H9 (cell line): ENCODE measurements at regions not wholly inside any gene's neighbourhood (a gene's known extent, or its start where the extent isn't known, plus 50 kb on each side); places are given as distances from the start of the nearest gene placed in this dataset.

Source experiments
- DNase-seq: peaks from one replicate; pipeline ENCODE4 v3.0.0-alpha.2; 2017
- H2AFZ ChIP-seq: one replicate; pipeline ENCODE4 v1.6.1; 2013; ENCODE audit warnings: mild to moderate bottlenecking, low read length, control low read depth, moderate library complexity
- H2AK5ac ChIP-seq: 2 replicates; pipeline ENCODE4 v1.6.1; 2013; ENCODE audit warnings: low read length, control low read depth, mixed read lengths; ENCODE audit not compliant: insufficient read length
- H2BK120ac ChIP-seq: one replicate; pipeline ENCODE4 v1.6.1; 2013; ENCODE audit warnings: low read depth, mild to moderate bottlenecking, low read length, control low read depth, inconsistent platforms; ENCODE audit not compliant: poor library complexity, severe bottlenecking
- H2BK12ac ChIP-seq: 2 replicates; pipeline ENCODE4 v1.6.1; 2013; ENCODE audit warnings: low read length, control low read depth, mixed read lengths, low read depth; ENCODE audit not compliant: insufficient read length
- H2BK15ac ChIP-seq: 2 replicates; pipeline ENCODE4 v1.6.1; 2013; ENCODE audit warnings: low read depth, low read length, control low read depth
- H2BK20ac ChIP-seq: one replicate; pipeline ENCODE4 v1.6.1; 2013; ENCODE audit warnings: low read depth, mild to moderate bottlenecking, low read length, control low read depth, inconsistent platforms; ENCODE audit not compliant: poor library complexity, severe bottlenecking
- H2BK5ac ChIP-seq: 2 replicates; pipeline ENCODE4 v1.6.1; 2013; ENCODE audit warnings: low read length, control low read depth, mixed read lengths; ENCODE audit not compliant: insufficient read length
- H3K14ac ChIP-seq: 2 replicates; pipeline ENCODE4 v1.6.1; 2013; ENCODE audit warnings: low read length, control low read depth; ENCODE audit not compliant: insufficient read depth
- H3K18ac ChIP-seq: 2 replicates; pipeline ENCODE4 v1.6.1; 2013; ENCODE audit warnings: low read depth, mild to moderate bottlenecking, mixed read lengths, low read length, control low read depth; ENCODE audit not compliant: insufficient read length
- H3K23ac ChIP-seq: 2 replicates; pipeline ENCODE4 v1.6.1; 2013; ENCODE audit warnings: low read length, control low read depth, mixed read lengths, low read depth; ENCODE audit not compliant: insufficient read length
- H3K23me2 ChIP-seq: 2 replicates; pipeline ENCODE4 v1.6.1; 2013; ENCODE audit warnings: low read depth, mild to moderate bottlenecking, mixed read lengths, low read length, control low read depth; ENCODE audit not compliant: insufficient read length, poor library complexity, severe bottlenecking
- H3K27ac ChIP-seq: 2 replicates; pipeline ENCODE4 v1.5.1; 2013; ENCODE audit warnings: low read length, control low read depth, mixed read lengths, low read depth; ENCODE audit not compliant: insufficient read length
- H3K27me3 ChIP-seq: 2 replicates; pipeline ENCODE4 v1.6.1; 2013; ENCODE audit warnings: low read length, control low read depth, inconsistent platforms; ENCODE audit not compliant: insufficient read depth
- H3K4ac ChIP-seq: 2 replicates; pipeline ENCODE4 v1.6.1; 2013; ENCODE audit warnings: low read depth, mild to moderate bottlenecking, control low read depth, inconsistent platforms, low read length, moderate library complexity
- H3K4me1 ChIP-seq: 2 replicates; pipeline ENCODE4 v1.6.1; 2013; ENCODE audit warnings: low read length, control low read depth, inconsistent platforms; ENCODE audit not compliant: insufficient read depth
- H3K4me2 ChIP-seq: 2 replicates; pipeline ENCODE4 v1.6.1; 2013; ENCODE audit warnings: low read length, control low read depth, mixed read lengths; ENCODE audit not compliant: insufficient read length, insufficient read depth
- H3K56ac ChIP-seq: 2 replicates; pipeline ENCODE4 v1.6.1; 2013; ENCODE audit warnings: low read depth, mild to moderate bottlenecking, mixed read lengths, low read length, control low read depth; ENCODE audit not compliant: insufficient read length
- H3K79me1 ChIP-seq: 2 replicates; pipeline ENCODE4 v1.6.1; 2013; ENCODE audit warnings: low read depth, mild to moderate bottlenecking, moderate library complexity, low read length, control low read depth, inconsistent platforms; ENCODE audit not compliant: insufficient read depth, poor library complexity, severe bottlenecking
- H3K79me2 ChIP-seq: 2 replicates; pipeline ENCODE4 v1.6.1; 2013; ENCODE audit warnings: low read length, control low read depth, inconsistent platforms; ENCODE audit not compliant: insufficient read depth
- H3K9ac ChIP-seq: 2 replicates; pipeline ENCODE4 v1.6.1; 2013; ENCODE audit warnings: low read length, control low read depth, mixed read lengths; ENCODE audit not compliant: insufficient read length; ENCODE audit errors: extremely low read depth
- H3K9me3 ChIP-seq: one replicate; pipeline ENCODE4 v1.6.1; 2013; ENCODE audit warnings: low read depth, low read length, inconsistent platforms; ENCODE audit not compliant: control insufficient read depth
- H3T11ph ChIP-seq: one replicate; pipeline ENCODE4 v1.6.1; 2013; ENCODE audit warnings: mild to moderate bottlenecking, low read length, control low read depth, inconsistent platforms
- H4K20me1 ChIP-seq: one replicate; pipeline ENCODE4 v1.6.1; 2013; ENCODE audit not compliant: control insufficient read depth, insufficient read length, insufficient read depth
- H4K5ac ChIP-seq: 2 replicates; pipeline ENCODE4 v1.6.1; 2013; ENCODE audit warnings: low read depth, mild to moderate bottlenecking, mixed read lengths, low read length, control low read depth; ENCODE audit not compliant: insufficient read length
- H4K8ac ChIP-seq: replicated peaks from 2 replicates; pipeline ENCODE4 v1.6.1; 2013; ENCODE audit warnings: low read length, control low read depth, mixed read lengths, low read depth; ENCODE audit not compliant: insufficient read length
- H4K91ac ChIP-seq: 2 replicates; pipeline ENCODE4 v1.6.1; 2013; ENCODE audit warnings: low read depth, mild to moderate bottlenecking, moderate library complexity, mixed read lengths, low read length, control low read depth; ENCODE audit not compliant: insufficient read length
- H3K27ac Mint-ChIP-seq, 3 experiments: 2 replicates in 2 of 3; 3 replicates in 1 of 3; pipeline ENCODE4 v1.8.0; 2020 to 2021; ENCODE audit warnings: mixed read lengths in 3 of 3, mild to moderate bottlenecking in 1 of 3, moderate library complexity in 1 of 3
- H3K27me3 Mint-ChIP-seq: 2 replicates; pipeline ENCODE4 v1.8.0; 2021; ENCODE audit warnings: low read depth, mild to moderate bottlenecking, moderate library complexity, mixed read lengths
- H3K36me3 Mint-ChIP-seq, 3 experiments: 2 replicates in 2 of 3; 3 replicates in 1 of 3; pipeline ENCODE4 v1.8.0; 2020 to 2021; ENCODE audit warnings: low read depth in 3 of 3, mixed read lengths in 3 of 3; ENCODE audit not compliant: insufficient read depth in 1 of 3
- H3K4me1 Mint-ChIP-seq, 2 experiments: 2 replicates each; pipeline ENCODE4 v1.8.0; 2020; ENCODE audit warnings: mixed read lengths in 2 of 2
- H3K4me3 Mint-ChIP-seq, 2 experiments: 2 replicates in 1 of 2; 3 replicates in 1 of 2; pipeline ENCODE4 v1.8.0; 2020 to 2021; ENCODE audit warnings: mild to moderate bottlenecking in 2 of 2, mixed read lengths in 2 of 2, moderate library complexity in 1 of 2
- H3K9me3 Mint-ChIP-seq, 2 experiments: 2 replicates in 1 of 2; 3 replicates in 1 of 2; pipeline ENCODE4 v1.8.0; 2020; ENCODE audit warnings: mild to moderate bottlenecking in 2 of 2, mixed read lengths in 2 of 2, moderate library complexity in 1 of 2
- WGBS: extraction: QIAGEN DNeasy Blood & Tissue Kit; methylation state at CpG from one replicate; pipeline ENCODE4 v1.1.7; 2013; ENCODE audit warnings: missing lambda C conversion rate, low lambda C conversion rate, mixed read lengths; ENCODE audit not compliant: insufficient read length; ENCODE audit errors: extremely low coverage; 5-methylcytosine and 5-hydroxymethylcytosine counted together
- TF ChIP-seq, protein P1 (sequence below): fragments of 200-600 bp; sonication (generic); conservative IDR thresholded peaks from 3 replicates; pipeline ENCODE4 v1.8.0; 2021; ENCODE audit warnings: antibody characterized with exemption, mild to moderate bottlenecking

DNA sequence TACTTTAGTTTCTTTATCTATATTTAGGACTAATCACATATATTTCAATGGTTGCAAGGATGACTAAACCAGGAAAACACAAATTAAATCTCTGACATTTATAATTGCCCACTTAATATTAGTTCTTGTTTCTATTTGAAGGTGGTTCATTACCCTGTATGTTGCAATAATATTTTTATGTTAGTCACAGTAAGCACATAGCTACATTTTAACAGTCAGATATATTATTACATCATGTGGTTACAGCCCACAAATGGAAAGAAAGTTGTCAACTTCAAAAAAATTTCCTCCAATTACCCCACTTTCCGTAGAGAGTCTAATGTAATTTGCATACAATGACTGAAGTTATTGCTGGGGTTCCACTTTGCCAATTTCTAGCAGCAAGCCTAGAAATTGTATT is 114.6 kb downstream of the TUSC7 start:
- no peak overlapping the region for H3K27ac Mint-ChIP-seq
- no peak overlapping the region for H2BK12ac ChIP-seq
- no peak overlapping the region for H3K4me2 ChIP-seq
- no peak overlapping the region for H2AK5ac ChIP-seq
- H3K79me2 ChIP-seq: no peaks in the 10 kb centered on the region
- no peak overlapping the region for H3K14ac ChIP-seq
- H3K36me3 Mint-ChIP-seq: no peaks in the 10 kb centered on the region
- H3K9me3 Mint-ChIP-seq: no peaks in the 10 kb centered on the region
- H4K5ac ChIP-seq: no peak overlapping the region
- H3K18ac ChIP-seq: no peak overlapping the region
- H3K27me3 ChIP-seq: no peaks in the 10 kb centered on the region
- H3K23me2 ChIP-seq: no peaks in the 10 kb centered on the region
- no peak overlapping the region for H3K23ac ChIP-seq
- no peak overlapping the region for H3K56ac ChIP-seq
- H2BK20ac ChIP-seq: no peak overlapping the region
- no peak for DNase-seq
- no peak overlapping the region for H3K4ac ChIP-seq
- H3T11ph ChIP-seq: no peak overlapping the region
- H4K91ac ChIP-seq: no peak overlapping the region
- H2BK5ac ChIP-seq: no peak overlapping the region
- H3K4me1 Mint-ChIP-seq: peaks cover 4 to 12% of the 10 kb centered on the region in 2 experiments
- no peaks in the 10 kb centered on the region for H3K9me3 ChIP-seq
- H2AFZ ChIP-seq: no peak overlapping the region
- no peaks in the 10 kb centered on the region for H3K4me1 ChIP-seq
- no peak overlapping the region for H4K8ac ChIP-seq
- no peak overlapping the region for H3K4me3 Mint-ChIP-seq
- H3K27ac ChIP-seq: no peak overlapping the region
- no peak overlapping the region for H2BK120ac ChIP-seq
- TF ChIP-seq, protein P1, sequence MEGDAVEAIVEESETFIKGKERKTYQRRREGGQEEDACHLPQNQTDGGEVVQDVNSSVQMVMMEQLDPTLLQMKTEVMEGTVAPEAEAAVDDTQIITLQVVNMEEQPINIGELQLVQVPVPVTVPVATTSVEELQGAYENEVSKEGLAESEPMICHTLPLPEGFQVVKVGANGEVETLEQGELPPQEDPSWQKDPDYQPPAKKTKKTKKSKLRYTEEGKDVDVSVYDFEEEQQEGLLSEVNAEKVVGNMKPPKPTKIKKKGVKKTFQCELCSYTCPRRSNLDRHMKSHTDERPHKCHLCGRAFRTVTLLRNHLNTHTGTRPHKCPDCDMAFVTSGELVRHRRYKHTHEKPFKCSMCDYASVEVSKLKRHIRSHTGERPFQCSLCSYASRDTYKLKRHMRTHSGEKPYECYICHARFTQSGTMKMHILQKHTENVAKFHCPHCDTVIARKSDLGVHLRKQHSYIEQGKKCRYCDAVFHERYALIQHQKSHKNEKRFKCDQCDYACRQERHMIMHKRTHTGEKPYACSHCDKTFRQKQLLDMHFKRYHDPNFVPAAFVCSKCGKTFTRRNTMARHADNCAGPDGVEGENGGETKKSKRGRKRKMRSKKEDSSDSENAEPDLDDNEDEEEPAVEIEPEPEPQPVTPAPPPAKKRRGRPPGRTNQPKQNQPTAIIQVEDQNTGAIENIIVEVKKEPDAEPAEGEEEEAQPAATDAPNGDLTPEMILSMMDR: no peak
- no peaks in the 10 kb centered on the region for H3K27me3 Mint-ChIP-seq
- H3K9ac ChIP-seq: no peak overlapping the region
- H2BK15ac ChIP-seq: no peak overlapping the region
- H3K79me1 ChIP-seq: no peaks in the 10 kb centered on the region
- no peaks in the 10 kb centered on the region for H4K20me1 ChIP-seq
- no CpG with 5 or more reads among the region's 1 CpG for WGBS
